Astrocyte (in vitro differentiated cells and primary cell): ENCODE measurements at regions not wholly inside any gene's neighbourhood (a gene's known extent, or its start where the extent isn't known, plus 50 kb on each side); places are given as distances from the start of the nearest gene placed in this dataset.

Experiments
- DNase-seq: peaks from one replicate; pipeline ENCODE4 v3.0.0-alpha.2; 2010; ENCODE audit warnings: low read depth
- FAIRE-seq: peaks from 2 replicates; lab custom pipeline; 2011; peaks lifted over from hg19 to GRCh38; lab: Jason Lieb, UNC
- H2AFZ ChIP-seq: 2 replicates; pipeline ENCODE4 v1.6.0; 2012; ENCODE audit warnings: low read depth, low read length, inconsistent platforms
- H3K27ac ChIP-seq: 2 replicates; pipeline ENCODE4 v1.5.1; 2011; ENCODE audit warnings: low read depth, low read length, inconsistent platforms
- H3K27me3 ChIP-seq: 2 replicates; pipeline ENCODE4 v1.6.0; 2011; ENCODE audit warnings: low read length, inconsistent platforms; ENCODE audit not compliant: insufficient read depth
- H3K36me3 ChIP-seq: 2 replicates; pipeline ENCODE4 v1.5.1; 2011; ENCODE audit warnings: low read length, inconsistent platforms; ENCODE audit not compliant: insufficient read depth
- H3K4me1 ChIP-seq: 2 replicates; pipeline ENCODE4 v1.5.1; 2011; ENCODE audit warnings: low read length, inconsistent platforms; ENCODE audit not compliant: insufficient read depth
- H3K4me2 ChIP-seq: 2 replicates; pipeline ENCODE4 v1.6.0; 2012; ENCODE audit warnings: low read length, inconsistent platforms
- H3K4me3 ChIP-seq: 2 replicates; pipeline ENCODE4 v1.5.1; 2011; ENCODE audit warnings: low read depth, mild to moderate bottlenecking, low read length, inconsistent platforms; ENCODE audit not compliant: insufficient read depth
- H3K79me2 ChIP-seq: 2 replicates; pipeline ENCODE4 v1.6.0; 2012; ENCODE audit warnings: mild to moderate bottlenecking, low read length, inconsistent platforms; ENCODE audit not compliant: insufficient read depth
- H3K9ac ChIP-seq: 2 replicates; pipeline ENCODE4 v1.6.0; 2012; ENCODE audit warnings: mild to moderate bottlenecking, low read length, inconsistent platforms
- H3K9me3 ChIP-seq: 2 replicates; pipeline ENCODE4 v1.5.1; 2012; ENCODE audit warnings: low read depth, mild to moderate bottlenecking, low read length, inconsistent platforms; ENCODE audit not compliant: insufficient read depth
- H4K20me1 ChIP-seq: 2 replicates; pipeline ENCODE4 v1.6.0; 2012; ENCODE audit warnings: low read length, inconsistent platforms; ENCODE audit not compliant: insufficient read depth
- H3K27ac Mint-ChIP-seq: one replicate; pipeline ENCODE4 v1.8.0; 2021; ENCODE audit warnings: mild to moderate bottlenecking, mixed read lengths; ENCODE audit not compliant: unreplicated experiment
- H3K27me3 Mint-ChIP-seq: one replicate; pipeline ENCODE4 v1.8.0; 2021; ENCODE audit warnings: low read depth, mixed read lengths; ENCODE audit not compliant: unreplicated experiment
- H3K36me3 Mint-ChIP-seq: one replicate; pipeline ENCODE4 v1.8.0; 2021; ENCODE audit warnings: low read depth, mixed read lengths; ENCODE audit not compliant: unreplicated experiment
- H3K4me1 Mint-ChIP-seq: one replicate; pipeline ENCODE4 v1.8.0; 2021; ENCODE audit warnings: low read depth, mixed read lengths; ENCODE audit not compliant: unreplicated experiment
- H3K4me3 Mint-ChIP-seq: one replicate; pipeline ENCODE4 v1.8.0; 2021; ENCODE audit warnings: mild to moderate bottlenecking, moderate library complexity, mixed read lengths; ENCODE audit not compliant: unreplicated experiment
- H3K9me3 Mint-ChIP-seq: one replicate; pipeline ENCODE4 v1.8.0; 2021; ENCODE audit warnings: mild to moderate bottlenecking, mixed read lengths; ENCODE audit not compliant: unreplicated experiment
- EZH2 ChIP-seq: IDR thresholded peaks from 2 replicates; pipeline ENCODE4 v1.6.1; 2012; ENCODE audit warnings: mild to moderate bottlenecking, low read length, inconsistent platforms; ENCODE audit not compliant: insufficient read depth
- TF ChIP-seq, protein P1 (sequence below): IDR thresholded peaks from 2 replicates; pipeline ENCODE4 v1.5.1; 2011; ENCODE audit warnings: low read depth, mild to moderate bottlenecking, inconsistent platforms, low read length, moderate library complexity; ENCODE audit not compliant: insufficient read depth

DNA sequence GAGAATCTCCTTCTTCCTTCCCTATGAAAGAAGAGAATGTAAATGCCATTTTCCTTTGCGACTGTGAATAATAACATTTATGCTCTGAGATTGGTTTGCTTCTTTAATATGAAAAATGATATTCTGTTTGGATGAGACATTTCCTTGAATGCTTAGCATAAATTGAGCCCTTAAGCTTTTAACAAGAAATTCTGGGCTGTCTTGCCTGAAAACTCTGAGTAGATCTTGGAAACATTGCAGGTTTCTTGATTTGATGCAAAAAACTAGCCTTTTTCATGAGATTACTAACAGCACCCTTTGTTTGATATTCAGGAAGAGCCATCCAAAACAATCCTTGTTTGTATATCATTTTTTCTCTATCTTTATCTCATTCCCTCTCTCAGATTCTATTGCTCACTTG lies 272.5 kb downstream of the TMEM38B start:
- Histone ChIP-seq H2AFZ (no peak overlapping the region), H3K9me3 (no peaks in the 10 kb centered on the region), H3K9ac (no peak overlapping the region), H3K4me1 (no peaks in the 10 kb centered on the region), H3K4me2 (no peak overlapping the region), H3K79me2 (no peaks in the 10 kb centered on the region), H4K20me1 (no peaks in the 10 kb centered on the region), H3K27ac (no peak overlapping the region), H3K27me3 (no peaks in the 10 kb centered on the region), H3K4me3 (no peak overlapping the region), H3K36me3 (no peaks in the 10 kb centered on the region)
- no peak for DNase-seq
- Mint-ChIP-seq H3K9me3 (no peaks in the 10 kb centered on the region), H3K27ac (no peak overlapping the region), H3K4me3 (no peak overlapping the region), H3K36me3 (no peaks in the 10 kb centered on the region), H3K27me3 (no peaks in the 10 kb centered on the region), H3K4me1 (peaks cover 14% of the 10 kb centered on the region)
- no peak for FAIRE-seq
- TF ChIP-seq EZH2, result no peak
- TF ChIP-seq, protein P1, sequence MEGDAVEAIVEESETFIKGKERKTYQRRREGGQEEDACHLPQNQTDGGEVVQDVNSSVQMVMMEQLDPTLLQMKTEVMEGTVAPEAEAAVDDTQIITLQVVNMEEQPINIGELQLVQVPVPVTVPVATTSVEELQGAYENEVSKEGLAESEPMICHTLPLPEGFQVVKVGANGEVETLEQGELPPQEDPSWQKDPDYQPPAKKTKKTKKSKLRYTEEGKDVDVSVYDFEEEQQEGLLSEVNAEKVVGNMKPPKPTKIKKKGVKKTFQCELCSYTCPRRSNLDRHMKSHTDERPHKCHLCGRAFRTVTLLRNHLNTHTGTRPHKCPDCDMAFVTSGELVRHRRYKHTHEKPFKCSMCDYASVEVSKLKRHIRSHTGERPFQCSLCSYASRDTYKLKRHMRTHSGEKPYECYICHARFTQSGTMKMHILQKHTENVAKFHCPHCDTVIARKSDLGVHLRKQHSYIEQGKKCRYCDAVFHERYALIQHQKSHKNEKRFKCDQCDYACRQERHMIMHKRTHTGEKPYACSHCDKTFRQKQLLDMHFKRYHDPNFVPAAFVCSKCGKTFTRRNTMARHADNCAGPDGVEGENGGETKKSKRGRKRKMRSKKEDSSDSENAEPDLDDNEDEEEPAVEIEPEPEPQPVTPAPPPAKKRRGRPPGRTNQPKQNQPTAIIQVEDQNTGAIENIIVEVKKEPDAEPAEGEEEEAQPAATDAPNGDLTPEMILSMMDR, result no peak

DNA sequence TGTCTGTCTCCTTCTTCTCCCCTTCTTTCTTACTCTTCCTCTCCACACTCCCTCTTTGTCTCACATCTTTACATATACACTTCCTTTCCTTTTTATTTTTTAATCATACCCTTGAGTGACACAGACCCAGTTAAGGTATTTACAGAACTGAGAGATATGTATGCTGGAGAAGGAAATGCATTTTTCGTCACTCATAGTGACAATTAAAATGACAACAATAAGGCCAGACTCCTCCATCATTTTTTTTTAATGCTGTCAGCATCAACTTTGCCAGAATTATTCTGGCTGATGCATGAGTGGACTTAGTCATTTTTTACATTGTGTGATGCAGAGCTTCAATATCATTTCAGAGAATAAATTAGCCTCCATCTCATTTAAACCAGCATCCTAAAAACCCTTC lies 272.9 kb downstream of the TMEM38B start:
- no peak for FAIRE-seq
- H3K27ac Mint-ChIP-seq, result no peak overlapping the region

DNA sequence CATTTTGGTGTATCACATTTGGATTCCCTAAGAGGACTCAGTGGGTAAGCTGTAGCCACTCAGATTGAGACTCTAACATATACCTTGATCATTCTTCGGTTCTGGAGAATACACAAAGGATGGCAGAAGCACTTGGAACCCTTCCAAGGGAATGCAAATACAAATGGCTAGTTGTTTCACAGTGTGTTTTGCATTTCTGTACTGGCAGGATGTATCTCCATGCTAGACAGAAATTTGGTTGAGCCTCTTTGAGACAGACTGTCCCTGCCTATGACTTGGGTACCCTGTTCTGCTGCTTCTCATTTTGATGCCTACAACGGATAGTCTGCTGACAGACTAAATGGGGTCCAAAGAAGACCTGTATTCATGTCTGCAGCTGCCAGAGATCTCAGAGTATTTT lies 273.5 kb downstream of the TMEM38B start:
- Histone ChIP-seq H3K4me3 (no peak overlapping the region), H3K9me3 (no peaks in the 10 kb centered on the region), H3K9ac (no peak overlapping the region), H3K4me1 (no peaks in the 10 kb centered on the region), H3K79me2 (no peaks in the 10 kb centered on the region), H3K36me3 (no peaks in the 10 kb centered on the region), H2AFZ (no peak overlapping the region), H3K27ac (no peak overlapping the region), H3K27me3 (no peaks in the 10 kb centered on the region), H3K4me2 (no peak overlapping the region), H4K20me1 (no peaks in the 10 kb centered on the region)
- TF ChIP-seq EZH2, result no peak
- TF ChIP-seq, protein P1, result no peak
- no peaks in the 10 kb centered on the region for H3K9me3 Mint-ChIP-seq
- H3K4me3 Mint-ChIP-seq, result no peak overlapping the region
- H3K4me1 Mint-ChIP-seq, result peaks cover 14% of the 10 kb centered on the region
- no peak overlapping the region for H3K27ac Mint-ChIP-seq
- no peaks in the 10 kb centered on the region for H3K27me3 Mint-ChIP-seq
- H3K36me3 Mint-ChIP-seq, result no peaks in the 10 kb centered on the region
- FAIRE-seq (no peak), DNase-seq (no peak)

More for the DNA sequence above, 272.9 kb downstream of the TMEM38B start:
- no peak for DNase-seq
- TF ChIP-seq EZH2, result no peak
- TF ChIP-seq, protein P1, result no peak
- no peak overlapping the region for H3K9ac ChIP-seq
- H3K27me3 Mint-ChIP-seq, result no peaks in the 10 kb centered on the region
- no peaks in the 10 kb centered on the region for H4K20me1 ChIP-seq
- no peak overlapping the region for H3K4me3 Mint-ChIP-seq
- H3K4me1 Mint-ChIP-seq, result peaks cover 14% of the 10 kb centered on the region
- H3K36me3 ChIP-seq, result no peaks in the 10 kb centered on the region
- no peak overlapping the region for H3K4me2 ChIP-seq
- H3K9me3 ChIP-seq, result no peaks in the 10 kb centered on the region
- no peaks in the 10 kb centered on the region for H3K4me1 ChIP-seq
- H2AFZ ChIP-seq, result no peak overlapping the region
- no peaks in the 10 kb centered on the region for H3K79me2 ChIP-seq
- no peaks in the 10 kb centered on the region for H3K9me3 Mint-ChIP-seq
- no peak overlapping the region for H3K4me3 ChIP-seq
- no peak overlapping the region for H3K27ac ChIP-seq
- H3K36me3 Mint-ChIP-seq, result no peaks in the 10 kb centered on the region
- H3K27me3 ChIP-seq, result no peaks in the 10 kb centered on the region
